GM18498 (cell line): ENCODE measurements at regions not wholly inside any gene's neighbourhood (a gene's known extent, or its start where the extent isn't known, plus 50 kb on each side); places are given as distances from the start of the nearest gene placed in this dataset.
A peak's percentile ranks its signal among the peaks of the same experiment; 100 is the strongest.

Source experiments
- ATAC-seq: cut with Tn5 transposase; IDR thresholded peaks from one replicate; pipeline ENCODE4 v1.9.1; 2021; ENCODE audit warnings: mild to moderate bottlenecking, moderate library complexity; ENCODE audit not compliant: unreplicated experiment

GRCh38 chr6:142558786-142559185, 257.0 kb downstream of the ADGRG6 start:
- no peak for ATAC-seq

- no peak for ATAC-seq
These were observed 259.9 kb downstream of the ADGRG6 start for GRCh38 chr6:142561511-142562265.

DNA sequence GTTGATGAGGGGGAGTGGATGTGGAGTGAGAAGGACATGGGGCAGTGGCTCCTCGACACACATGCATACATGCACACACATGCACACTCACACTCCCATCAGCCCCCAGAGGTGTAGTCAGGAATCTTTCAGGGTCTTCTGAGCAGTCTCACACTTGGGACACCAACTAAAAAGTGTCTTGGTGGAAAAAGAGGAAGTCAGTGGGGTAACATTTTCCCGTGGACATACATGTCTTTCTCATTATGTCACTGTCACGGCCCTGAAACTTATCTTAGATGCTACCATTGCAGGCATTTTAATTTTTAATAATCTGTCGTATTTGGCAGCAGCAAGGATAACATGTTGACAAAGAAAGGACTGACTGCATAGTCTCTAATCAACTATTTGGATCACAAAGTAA, 261.1 kb downstream of the ADGRG6 start:
- ATAC-seq, result no peak

DNA sequence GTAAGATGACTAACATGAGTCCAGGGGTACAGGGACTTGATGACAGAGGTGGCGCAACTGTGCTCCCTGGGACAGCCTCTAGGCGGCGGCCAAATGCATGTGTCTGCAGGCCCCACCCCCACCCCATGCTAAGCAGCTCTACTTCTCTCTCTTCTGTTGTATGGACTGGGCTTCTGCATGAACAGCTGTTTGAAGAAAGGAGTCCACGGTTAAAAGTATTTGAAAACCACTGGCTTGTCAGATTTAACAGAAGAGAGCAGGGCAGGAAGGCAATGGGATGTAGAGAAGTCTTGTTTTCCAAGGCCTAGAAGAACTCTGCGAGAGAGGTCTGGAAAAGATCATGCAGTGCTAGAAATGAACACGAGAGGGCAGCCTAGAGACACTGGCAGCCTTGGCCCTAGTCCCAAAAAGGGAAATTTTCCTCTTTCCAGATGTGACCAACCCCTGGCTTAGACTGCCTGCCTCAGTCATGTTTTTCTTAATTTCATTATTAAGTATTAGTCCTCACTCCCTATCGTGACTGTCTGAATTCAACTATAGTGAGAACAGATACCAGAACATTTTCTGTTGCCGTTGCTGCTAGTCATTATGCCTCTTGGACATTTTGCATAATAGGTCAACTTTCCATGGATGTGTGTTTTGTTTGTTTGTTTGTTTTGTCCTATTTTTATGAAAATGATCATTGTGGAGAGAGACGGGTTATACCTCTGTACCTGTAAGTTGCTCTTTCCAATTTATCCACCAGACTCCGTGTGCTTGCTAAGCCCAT, 265.0 kb downstream of the ADGRG6 start:
- ATAC-seq, result peak; percentile 57

- ATAC-seq, result no peak
These were observed 265.7 kb downstream of the ADGRG6 start for GRCh38 chr6:142567461-142567860.

DNA sequence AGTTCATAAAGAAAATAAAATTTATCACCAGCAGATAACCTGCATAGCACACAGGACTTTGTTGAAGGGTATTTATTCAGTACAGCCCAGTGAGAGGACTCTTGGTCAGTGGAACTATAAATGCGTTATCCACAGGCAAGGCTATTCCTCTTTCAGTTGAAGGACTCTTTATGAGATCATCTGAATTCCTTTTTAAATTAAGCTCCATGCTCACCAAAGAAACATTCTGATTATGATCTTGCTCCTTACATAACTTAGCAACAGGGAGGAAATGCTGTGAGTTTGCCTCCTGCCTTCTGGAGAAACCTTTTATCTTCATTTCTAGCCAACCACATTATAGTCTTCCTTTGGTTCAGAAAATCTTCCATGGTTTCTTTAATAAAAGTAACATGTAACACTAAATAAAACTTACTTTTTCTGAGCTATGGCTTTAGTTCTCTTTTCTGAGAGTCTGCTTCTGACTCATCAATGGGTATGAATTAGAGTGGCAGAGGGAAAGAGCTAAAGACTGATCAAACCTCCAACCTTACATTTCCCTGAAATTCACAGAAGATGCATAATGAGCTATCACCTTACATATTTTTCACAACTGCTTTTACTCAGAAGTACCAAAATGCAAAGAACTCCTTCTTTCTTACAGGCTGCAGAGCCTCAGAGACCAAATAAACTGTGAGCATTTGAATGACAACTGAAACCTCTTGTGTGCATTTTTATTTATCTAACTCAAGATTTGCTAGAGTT, 267.2 kb downstream of the ADGRG6 start:
- ATAC-seq, result no peak

- no peak for ATAC-seq
These were observed 267.9 kb downstream of the ADGRG6 start for GRCh38 chr6:142569676-142570075.

DNA sequence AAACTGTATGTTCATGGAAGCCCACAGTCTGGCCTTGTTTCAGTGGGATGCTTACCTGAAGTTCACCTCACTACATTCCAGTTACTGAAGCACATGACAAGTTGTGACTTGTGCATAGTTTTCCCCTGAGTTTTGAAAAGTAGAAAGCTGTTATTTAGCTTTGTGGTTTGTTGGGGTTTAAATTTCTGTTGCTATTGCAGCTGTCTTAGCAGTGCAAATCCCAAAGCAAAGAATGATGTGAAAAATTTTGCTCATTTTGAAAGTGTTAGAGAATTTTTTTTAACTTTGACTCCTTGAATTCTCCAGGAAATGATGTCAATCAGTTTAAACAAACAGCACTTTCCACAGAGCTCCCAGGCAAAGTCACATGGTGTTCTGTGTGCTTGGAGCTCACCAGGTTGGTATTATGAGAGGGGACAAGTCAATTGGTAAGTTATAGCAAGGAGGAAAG, 268.4 kb downstream of the ADGRG6 start:
- ATAC-seq, result no peak

DNA sequence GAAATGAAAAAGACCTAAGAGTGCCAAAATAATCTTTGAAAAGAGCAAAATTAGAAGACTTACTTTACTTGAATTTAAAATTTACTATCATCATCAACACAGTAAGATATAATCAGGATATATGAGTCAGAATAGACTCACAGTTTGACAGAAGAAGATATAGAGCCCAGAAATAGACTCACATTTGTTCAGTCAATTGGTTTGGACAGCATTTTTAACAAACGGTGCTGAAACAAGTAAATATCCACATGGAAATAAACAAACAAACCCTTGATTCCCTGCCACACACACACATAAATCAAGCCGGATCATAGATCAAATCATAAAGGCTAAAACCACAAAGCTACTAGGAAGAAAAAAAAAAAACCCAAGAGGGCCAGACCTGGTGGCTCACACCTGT, 291.1 kb downstream of the ADGRG6 start:
- ATAC-seq, result no peak

GRCh38 chr6:142597836-142598235, 296.0 kb downstream of the ADGRG6 start:
- ATAC-seq, result no peak

GRCh38 chr6:142601427-142601826, 299.6 kb downstream of the ADGRG6 start:
- ATAC-seq, result no peak

DNA sequence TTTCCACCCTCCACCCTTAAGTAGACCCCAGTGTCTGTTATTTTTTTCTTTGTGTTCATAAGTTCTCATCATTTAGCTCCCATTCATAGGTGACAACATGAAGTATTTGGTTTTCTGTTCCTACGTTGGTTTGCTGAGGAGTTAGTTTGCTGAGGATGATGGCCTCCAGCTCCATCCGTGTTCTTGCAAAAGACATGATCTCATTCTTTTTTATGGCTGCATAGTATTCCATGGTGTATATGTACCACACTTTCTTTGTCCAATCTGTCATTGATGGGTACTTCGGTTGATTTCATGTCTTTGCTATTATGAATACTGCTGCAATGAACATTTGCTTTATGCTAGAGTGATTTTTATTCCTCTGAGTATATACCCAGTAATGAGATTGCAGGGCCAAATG, 301.2 kb downstream of the ADGRG6 start:
- ATAC-seq, result no peak

- ATAC-seq, result no peak
These were observed 304.2 kb downstream of the ADGRG6 start for GRCh38 chr6:142605922-142606485.

GRCh38 chr6:142612956-142613355, 311.1 kb downstream of the ADGRG6 start:
- no peak for ATAC-seq

GRCh38 chr6:142613981-142614380, 312.2 kb downstream of the ADGRG6 start:
- no peak for ATAC-seq

DNA sequence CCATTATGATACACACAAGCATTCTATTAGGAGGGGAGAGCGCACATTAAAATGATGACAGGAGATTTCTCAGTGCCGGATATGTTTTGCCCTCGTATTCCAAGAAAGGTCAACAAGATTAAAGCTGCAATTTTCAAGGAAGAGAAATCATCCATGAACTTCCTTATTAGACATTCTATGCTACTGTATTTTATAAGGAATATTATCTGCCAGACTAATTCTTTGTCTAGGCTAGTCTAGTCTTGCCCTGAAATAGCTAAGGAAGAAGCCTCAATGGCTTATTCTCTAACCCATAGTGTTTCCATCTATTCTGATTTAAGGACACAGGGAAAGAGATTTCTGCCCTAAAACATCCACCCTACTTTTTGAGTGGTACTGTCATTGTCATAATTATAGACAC, 315.4 kb downstream of the ADGRG6 start:
- no peak for ATAC-seq

- no peak for ATAC-seq
These were observed 320.0 kb downstream of the ADGRG6 start for GRCh38 chr6:142621822-142622221.

DNA sequence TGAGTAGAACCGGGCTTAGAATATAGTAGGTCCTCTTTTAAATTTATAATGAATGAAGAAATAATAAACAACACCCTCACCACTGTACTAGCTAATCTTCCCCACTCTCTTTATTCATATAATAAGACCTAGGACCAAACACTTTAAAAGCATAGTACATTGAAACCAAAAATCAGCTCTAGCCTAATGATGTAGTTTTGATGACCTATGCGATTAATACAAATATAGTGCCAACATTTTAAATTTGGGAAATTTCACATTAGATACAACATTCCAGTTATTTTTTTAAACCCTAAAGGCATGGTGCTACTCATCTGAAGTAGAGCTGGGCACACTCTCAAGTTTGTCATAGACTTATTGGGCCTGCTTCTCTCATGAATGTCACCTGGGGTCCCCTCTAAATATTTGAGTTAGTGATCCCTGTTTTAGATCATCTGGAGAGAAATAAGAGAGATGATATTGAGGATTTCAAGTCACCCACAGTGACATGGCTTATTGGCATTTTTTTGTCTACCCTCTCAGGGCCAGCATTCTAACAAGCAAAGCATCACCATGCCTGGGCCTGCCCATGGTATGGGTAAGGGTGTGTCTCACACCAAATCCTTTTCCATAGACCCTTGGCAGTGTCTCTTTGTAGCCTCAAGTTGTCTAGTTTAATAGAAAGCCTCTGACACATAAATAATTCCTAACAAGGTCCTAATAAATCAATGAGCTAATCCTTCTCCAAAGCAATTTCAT, 319.8 kb downstream of the HIVEP2 start:
- no peak for ATAC-seq

- no peak for ATAC-seq
These were observed 317.5 kb downstream of the HIVEP2 start for GRCh38 chr6:142627474-142627873.

DNA sequence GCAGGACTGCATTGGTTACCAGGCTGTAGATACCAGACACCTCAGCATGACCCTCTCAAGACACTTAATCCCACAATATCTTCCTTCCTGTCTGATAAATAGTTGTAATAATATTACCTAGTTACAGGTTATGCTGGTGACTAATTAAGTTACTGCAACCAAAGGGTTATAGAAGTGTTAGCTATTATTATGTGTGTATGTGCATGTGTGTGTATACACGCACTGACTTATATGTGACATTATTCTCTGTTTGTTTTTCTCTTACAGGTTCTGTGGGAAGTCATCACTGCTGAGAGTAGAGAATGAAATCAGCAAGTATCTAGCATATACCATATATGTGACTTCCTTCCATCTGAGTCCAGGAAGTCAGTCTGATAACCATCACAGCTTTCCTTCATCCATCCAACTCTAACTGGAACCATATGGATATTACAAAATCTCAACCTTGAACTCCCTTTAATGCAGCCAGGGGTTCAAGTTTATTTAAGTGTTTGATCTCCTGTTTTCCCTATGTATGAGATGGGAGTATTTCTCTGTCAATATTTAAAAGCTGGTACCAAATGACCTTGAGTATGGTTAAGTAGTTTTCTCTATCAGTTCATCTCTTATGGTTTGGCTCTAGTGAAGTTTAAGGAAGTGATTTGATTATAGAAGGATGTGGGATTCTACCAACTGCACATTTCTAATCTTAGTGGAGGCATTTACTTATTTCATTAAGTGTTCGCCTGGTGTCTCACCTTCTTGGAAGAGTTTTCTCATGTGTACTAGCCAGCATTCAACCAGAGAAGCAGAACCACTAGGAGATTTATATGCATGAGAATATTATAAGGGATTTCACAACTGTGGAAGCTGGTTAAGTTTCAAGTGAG, 313.2 kb downstream of the HIVEP2 start:
- no peak for ATAC-seq
